HCT116 (cell line): ENCODE measurements at regions not wholly inside any gene's neighbourhood (a gene's known extent, or its start where the extent isn't known, plus 50 kb on each side); places are given as distances from the start of the nearest gene placed in this dataset.

Experiments
- ATAC-seq: fragments of 200-7000 bp; cut with Tn5 transposase; 2 replicates; pipeline ENCODE4 v1.9.1; 2020; ENCODE audit warnings: mild to moderate bottlenecking, moderate library complexity
- BruUV-seq: library from RNA; stranded (reverse); fragments of 400-500 nt; replicated peaks from 2 replicates; lab custom pipeline; 2021; lab: Mats Ljungman, UMichigan
- CTCF ChIA-PET: fragments of 300-600 bp; sonication (Branson Sonifier 250); formaldehyde crosslinking; loops from one replicate; lab custom pipeline; 2021; ENCODE audit warnings: antibody characterized with exemption; lab: Charles Lee
- POLR2A ChIA-PET: fragments of 300-600, 350-600 bp; sonication (Branson Sonifier 250); formaldehyde crosslinking; loops from one replicate; lab custom pipeline; 2021; ENCODE audit warnings: antibody characterized with exemption; lab: Charles Lee
- RAD21 ChIA-PET, 2 experiments: fragments of 300-600 bp; sonication (Branson Sonifier 250); formaldehyde crosslinking; loops; one replicate each; lab custom pipeline; 2023; ENCODE audit warnings: low total read pairs in 2 of 2; ENCODE audit not compliant: uncharacterized antibody in 2 of 2, unreplicated experiment in 2 of 2, low non-redundant PET in 1 of 2; lab: Charles Lee
- DNase-seq: peaks from one replicate; pipeline ENCODE4 v3.0.0-alpha.2; 2010; ENCODE audit warnings: low read depth, low spot score
- H2AFZ ChIP-seq: fragments of 200-600 bp; shearing (Covaris generic), sonication (generic); 2 replicates; pipeline ENCODE4 v1.6.1; 2017; ENCODE audit warnings: low read depth, mixed run types, mixed read lengths, antibody characterized with exemption, low read length; ENCODE audit not compliant: poor library complexity, severe bottlenecking
- H3K27ac ChIP-seq: 2 replicates; pipeline ENCODE4 v1.5.1; 2012; ENCODE audit warnings: low read depth, low read length
- H3K27me3 ChIP-seq: fragments of 200-600 bp; sonication (generic); 2 replicates; pipeline ENCODE4 v1.6.1; 2016; ENCODE audit warnings: mixed run types, low read length, mixed read lengths; ENCODE audit not compliant: insufficient read depth
- H3K36me3 ChIP-seq, 2 experiments: fragments of 200-500 bp in 1 of 2; fragments of 200-600 bp in 1 of 2; sonication (Bioruptor generic) in 1 of 2; sonication (generic) in 1 of 2; 2 replicates each; pipeline versions ENCODE4 v1.5.1 to v1.6.1; 2014 to 2016; ENCODE audit warnings: low read length in 2 of 2, inconsistent platforms in 1 of 2, mixed read lengths in 1 of 2, mixed run types in 1 of 2; ENCODE audit not compliant: insufficient read depth in 2 of 2, control insufficient read depth in 1 of 2
- H3K4me1 ChIP-seq, 2 experiments: fragments of 200-600 bp in 1 of 2; sonication (generic) in 1 of 2; 2 replicates each; pipeline versions ENCODE4 v1.5.1 to v1.6.1; 2012 to 2017; ENCODE audit warnings: low read length in 2 of 2, inconsistent platforms in 1 of 2, mild to moderate bottlenecking in 1 of 2, mixed read lengths in 1 of 2, mixed run types in 1 of 2, moderate library complexity in 1 of 2; ENCODE audit not compliant: insufficient read depth in 2 of 2, control insufficient read depth in 1 of 2
- H3K4me2 ChIP-seq: fragments of 200-600 bp; sonication (generic); 2 replicates; pipeline ENCODE4 v1.6.1; 2017; ENCODE audit warnings: mixed run types, low read length, mixed read lengths
- H3K4me3 ChIP-seq, 2 experiments: fragments of 200-600 bp in 1 of 2; sonication (generic) in 1 of 2; replicated peaks in 1 of 2; 2 replicates each; pipeline ENCODE4 v1.5.1; 2011 to 2016; ENCODE audit warnings: low read length in 2 of 2, control low read depth in 1 of 2, low read depth in 1 of 2, mild to moderate bottlenecking in 1 of 2, mixed read lengths in 1 of 2, mixed run types in 1 of 2
- H3K79me2 ChIP-seq: fragments of 200-600 bp; sonication (generic); 2 replicates; pipeline ENCODE4 v1.6.1; 2017; ENCODE audit warnings: mild to moderate bottlenecking, mixed run types, low read length, moderate library complexity, mixed read lengths; ENCODE audit not compliant: insufficient read depth
- H3K9ac ChIP-seq: fragments of 200-600 bp; sonication (generic); 2 replicates; pipeline ENCODE4 v1.6.1; 2016; ENCODE audit warnings: low read length, mixed read lengths
- H3K9me2 ChIP-seq: fragments of 200-600 bp; sonication (generic), shearing (Covaris generic); 2 replicates; pipeline ENCODE4 v1.6.1; 2017; ENCODE audit warnings: mixed run types, mild to moderate bottlenecking, moderate library complexity; ENCODE audit not compliant: insufficient read depth
- H3K9me3 ChIP-seq, 2 experiments: fragments of 200-500 bp in 1 of 2; fragments of 200-600 bp in 1 of 2; sonication (Bioruptor generic) in 1 of 2; sonication (generic) in 1 of 2; 2 replicates each; pipeline ENCODE4 v1.6.1; 2014 to 2017; ENCODE audit warnings: low read length in 2 of 2, mixed read lengths in 2 of 2, inconsistent platforms in 1 of 2, low read depth in 1 of 2, mild to moderate bottlenecking in 1 of 2, mixed run types in 1 of 2, moderate library complexity in 1 of 2; ENCODE audit not compliant: control insufficient read depth in 1 of 2, insufficient read depth in 1 of 2
- H4K20me1 ChIP-seq: fragments of 200-600 bp; sonication (generic), shearing (Covaris generic); 2 replicates; pipeline ENCODE4 v1.6.1; 2017; ENCODE audit warnings: mixed run types, mild to moderate bottlenecking, moderate library complexity; ENCODE audit not compliant: insufficient read depth
- CEBPB ChIP-seq: IDR thresholded peaks from 2 replicates; pipeline ENCODE4 v1.6.1; 2012; ENCODE audit warnings: low read depth
- CTCF ChIP-seq, 3 experiments: fragments of 200-600 bp in 1 of 3; sonication (generic) in 1 of 3; IDR thresholded peaks in 2 of 3; conservative IDR thresholded peaks in 1 of 3; 2 replicates each; pipeline ENCODE4 v1.5.1; 2012 to 2017; ENCODE audit warnings: low read depth in 2 of 3, low read length in 2 of 3, antibody characterized with exemption in 1 of 3, borderline replicate concordance in 1 of 3, control low read depth in 1 of 3, mild to moderate bottlenecking in 1 of 3, mixed read lengths in 1 of 3, mixed run types in 1 of 3, moderate library complexity in 1 of 3; ENCODE audit not compliant: insufficient read depth in 1 of 3
- EGR1 ChIP-seq: IDR thresholded peaks from 2 replicates; pipeline ENCODE4 v1.6.1; 2012; ENCODE audit warnings: low read depth
- ELF1 ChIP-seq: IDR thresholded peaks from 2 replicates; pipeline ENCODE4 v1.6.1; 2012; ENCODE audit warnings: low read depth, borderline replicate concordance
- EZH2 ChIP-seq: fragments of 200-600 bp; sonication (generic); IDR thresholded peaks from 2 replicates; pipeline ENCODE4 v1.6.1; 2017; ENCODE audit warnings: antibody characterized with exemption, mixed run types
- EZH2phosphoT487 ChIP-seq: fragments of 200-600 bp; IDR thresholded peaks from 2 replicates; pipeline ENCODE4 v1.6.1; 2018; ENCODE audit warnings: antibody characterized with exemption, borderline replicate concordance
- FOSL1 ChIP-seq: IDR thresholded peaks from 2 replicates; pipeline ENCODE4 v1.6.1; 2012; ENCODE audit warnings: low read depth
- MAX ChIP-seq: IDR thresholded peaks from 2 replicates; pipeline ENCODE4 v1.6.1; 2012
- RAD21 ChIP-seq: IDR thresholded peaks from 2 replicates; pipeline ENCODE4 v1.6.1; 2012; ENCODE audit warnings: low read depth, mild to moderate bottlenecking
- REST ChIP-seq: IDR thresholded peaks from 2 replicates; pipeline ENCODE4 v1.6.1; 2012; ENCODE audit warnings: low read depth
- SIN3A ChIP-seq: IDR thresholded peaks from 2 replicates; pipeline ENCODE4 v1.6.1; 2012; ENCODE audit warnings: low read depth
- SP1 ChIP-seq: IDR thresholded peaks from 2 replicates; pipeline ENCODE4 v1.6.1; 2012; ENCODE audit warnings: low read depth
- SRF ChIP-seq: IDR thresholded peaks from 2 replicates; pipeline ENCODE4 v1.6.1; 2012; ENCODE audit warnings: low read depth
- TCF7L2 ChIP-seq: IDR thresholded peaks from 2 replicates; pipeline ENCODE4 v1.7.0; 2011; ENCODE audit warnings: borderline replicate concordance, inconsistent platforms; ENCODE audit not compliant: insufficient read depth, insufficient read length; ENCODE audit errors: extremely low read depth
- ZFX ChIP-seq: fragments of 450-650 bp; IDR thresholded peaks from 2 replicates; pipeline ENCODE4 v1.6.1; 2017
- ZNF274 ChIP-seq: fragments of 200-500 bp; sonication (Bioruptor generic); IDR thresholded peaks from 2 replicates; pipeline ENCODE4 v1.6.1; 2014; ENCODE audit warnings: mild to moderate bottlenecking, low read depth, low read length, inconsistent platforms
- intact Hi-C: fragments of 100-400 bp; cut with micrococcal nuclease; formaldehyde crosslinking; loops from 2 replicates; pipeline ENCODE4 v1.10.0; 2022
- TF ChIP-seq, protein P1 (sequence below): IDR thresholded peaks from 2 replicates; pipeline ENCODE4 v1.6.1; 2011; ENCODE audit warnings: mild to moderate bottlenecking, low read length, moderate library complexity; ENCODE audit not compliant: insufficient replicate concordance; ENCODE audit errors: extremely low read depth

DNA sequence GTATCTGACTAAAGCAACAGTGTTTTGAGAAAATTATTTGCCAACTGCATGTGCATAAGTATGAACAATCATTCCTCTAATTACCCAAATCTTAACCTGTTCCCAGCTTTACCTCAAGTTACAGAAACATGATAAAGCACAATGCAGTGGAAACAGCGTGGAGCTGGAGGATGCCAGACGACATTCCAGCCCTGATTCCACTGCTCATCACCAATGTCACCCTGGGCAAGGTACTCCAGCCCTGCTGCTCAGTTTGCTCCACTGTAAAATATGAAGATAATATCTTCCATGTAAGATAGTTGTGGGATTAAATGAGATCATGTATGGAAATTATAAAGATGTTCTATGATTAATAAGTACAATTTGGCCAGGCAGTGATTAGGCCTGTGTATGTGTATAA lies 50.4 kb upstream of the ODAD2 start:
- Histone ChIP-seq H3K27ac (peak overlapping the region; percentile 29; the same call in 1 of the 2 replicates), H3K9me2 (no peaks in the 10 kb centered on the region), H4K20me1 (no peaks in the 10 kb centered on the region), H3K4me3 (no peak overlapping the region), H3K9ac (no peak overlapping the region), H3K79me2 (no peaks in the 10 kb centered on the region), H3K9me3 (no peaks in the 10 kb centered on the region), H2AFZ (no peak overlapping the region), H3K36me3 (no peaks in the 10 kb centered on the region; a peak in 1 of 4 replicates), H3K4me1 (peaks cover 19 to 32% of the 10 kb centered on the region in 2 experiments), H3K27me3 (no peaks in the 10 kb centered on the region), H3K4me2 (no peak overlapping the region)
- RAD21 ChIA-PET: no interaction called here
- POLR2A ChIA-PET: no interaction called here
- CTCF ChIA-PET: interaction anchor here (1.0 kb wide), 1 partner anchor 193 kb away, joined by 3 read pairs; no protein-coding TSS in a partner anchor
- intact Hi-C loops: no loop called here
- ATAC-seq: no peak
- TF ChIP-seq CTCF (IDR thresholded peaks at IDR 0.05 in 2 of 3, conservative IDR thresholded peaks at IDR 0.05 in 1 of 3; ENCODE audit: borderline replicate concordance in 1 of 3, insufficient read depth in 1 of 3, low read depth in 2 of 3, low read length in 2 of 3): no peak
- TF ChIP-seq SIN3A: no peak
- TF ChIP-seq EZH2phosphoT487: no peak
- TF ChIP-seq RAD21: no peak
- TF ChIP-seq EZH2: no peak
- TF ChIP-seq ELF1: no peak
- no peak for TF ChIP-seq SP1
- TF ChIP-seq FOSL1: no peak
- no peak for TF ChIP-seq CEBPB
- no peak for TF ChIP-seq ZNF274
- no peak for TF ChIP-seq MAX
- TF ChIP-seq EGR1: no peak
- TF ChIP-seq SRF: no peak
- TF ChIP-seq ZFX: no peak
- no peak for TF ChIP-seq REST
- no peak for TF ChIP-seq TCF7L2
- TF ChIP-seq, protein P1, sequence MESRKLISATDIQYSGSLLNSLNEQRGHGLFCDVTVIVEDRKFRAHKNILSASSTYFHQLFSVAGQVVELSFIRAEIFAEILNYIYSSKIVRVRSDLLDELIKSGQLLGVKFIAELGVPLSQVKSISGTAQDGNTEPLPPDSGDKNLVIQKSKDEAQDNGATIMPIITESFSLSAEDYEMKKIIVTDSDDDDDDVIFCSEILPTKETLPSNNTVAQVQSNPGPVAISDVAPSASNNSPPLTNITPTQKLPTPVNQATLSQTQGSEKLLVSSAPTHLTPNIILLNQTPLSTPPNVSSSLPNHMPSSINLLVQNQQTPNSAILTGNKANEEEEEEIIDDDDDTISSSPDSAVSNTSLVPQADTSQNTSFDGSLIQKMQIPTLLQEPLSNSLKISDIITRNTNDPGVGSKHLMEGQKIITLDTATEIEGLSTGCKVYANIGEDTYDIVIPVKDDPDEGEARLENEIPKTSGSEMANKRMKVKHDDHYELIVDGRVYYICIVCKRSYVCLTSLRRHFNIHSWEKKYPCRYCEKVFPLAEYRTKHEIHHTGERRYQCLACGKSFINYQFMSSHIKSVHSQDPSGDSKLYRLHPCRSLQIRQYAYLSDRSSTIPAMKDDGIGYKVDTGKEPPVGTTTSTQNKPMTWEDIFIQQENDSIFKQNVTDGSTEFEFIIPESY: no peak
- no peak for DNase-seq
- no TSS peak for BruUV-seq
